ENCODE measurements at regions not wholly inside any gene's neighbourhood (a gene's known extent, or its start where the extent isn't known, plus 50 kb on each side); places are given as distances from the start of the nearest gene placed in this dataset.

- H3K9me3 ChIP-seq = no peaks in the 10 kb centered on the region
- H3K4me3 ChIP-seq = no peak overlapping the region
- H3K4me1 ChIP-seq = no peaks in the 10 kb centered on the region
- intact Hi-C loops (cut with DNase I) = no loop called here
- H3K27me3 ChIP-seq = no peaks in the 10 kb centered on the region
- no peak for TF ChIP-seq EP300 (IDR thresholded peaks at IDR 0.05)
- no peak for TF ChIP-seq CTCF (IDR thresholded peaks at IDR 0.05)
- TF ChIP-seq POLR2AphosphoS5 (IDR thresholded peaks at IDR 0.05) = no peak
- TF ChIP-seq POLR2A (IDR thresholded peaks at IDR 0.05; ENCODE audit: low read depth) = no peak
- no peak overlapping the region for H3K27ac ChIP-seq (replicated peaks in 1 of 4)
- DNase-seq (ENCODE audit: extremely low spot score) = no peak
- no peaks in the 10 kb centered on the region for H3K36me3 ChIP-seq
- WGBS = 37% methylated on average over 3 of the region's 3 CpGs
These were observed 138.3 kb downstream of the KCNJ2 start for GRCh38 chr17:70307430-70308225.

GRCh38 chr17:70308618-70309017 lies 139.3 kb downstream of the KCNJ2 start:
- H3K4me3 ChIP-seq = no peak overlapping the region
- no peaks in the 10 kb centered on the region for H3K36me3 ChIP-seq
- WGBS = 96% methylated on average over 2 of the region's 2 CpGs
- TF ChIP-seq POLR2A (IDR thresholded peaks at IDR 0.05; ENCODE audit: low read depth) (no peak), CTCF (IDR thresholded peaks at IDR 0.05) (no peak), POLR2AphosphoS5 (IDR thresholded peaks at IDR 0.05) (no peak), EP300 (IDR thresholded peaks at IDR 0.05) (no peak)
- H3K9me3 ChIP-seq = no peaks in the 10 kb centered on the region
- H3K27ac ChIP-seq (replicated peaks in 1 of 4) = no peak overlapping the region
- no peaks in the 10 kb centered on the region for H3K4me1 ChIP-seq
- intact Hi-C loops (cut with DNase I) = no loop called here
- H3K27me3 ChIP-seq = no peaks in the 10 kb centered on the region
- no peak for DNase-seq (ENCODE audit: extremely low spot score)

DNA sequence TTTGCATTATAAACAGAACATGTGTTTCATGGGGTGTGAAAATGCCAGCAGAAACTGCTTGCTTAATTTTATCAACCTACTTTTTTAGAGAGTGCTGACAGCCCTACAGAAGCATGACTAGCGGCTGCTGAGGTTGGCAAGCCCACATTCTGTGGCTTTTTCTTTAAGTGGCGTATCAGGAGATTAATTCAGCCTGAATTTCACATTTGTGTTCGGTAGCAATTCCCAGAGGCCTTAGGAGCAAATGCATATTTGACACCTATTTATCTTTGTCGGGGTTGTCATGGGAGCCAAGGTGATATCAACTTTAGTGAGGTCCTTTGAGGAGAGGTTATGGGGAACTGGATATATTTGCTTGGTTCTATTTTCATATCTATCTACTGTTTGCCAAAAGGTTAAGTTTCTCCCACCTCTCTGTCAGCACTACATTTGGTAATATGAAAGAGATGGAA lies 140.9 kb downstream of the KCNJ2 start:
- Histone ChIP-seq H3K4me3 (no peak overlapping the region), H3K27me3 (no peaks in the 10 kb centered on the region), H3K27ac (replicated peaks in 1 of 4) (no peak overlapping the region), H3K36me3 (no peaks in the 10 kb centered on the region), H3K4me1 (no peaks in the 10 kb centered on the region), H3K9me3 (no peaks in the 10 kb centered on the region)
- no peak for DNase-seq (ENCODE audit: extremely low spot score)
- 86% methylated on average over 4 of the region's 4 CpGs for WGBS
- TF ChIP-seq POLR2AphosphoS5 (IDR thresholded peaks at IDR 0.05) (no peak), POLR2A (IDR thresholded peaks at IDR 0.05; ENCODE audit: low read depth) (no peak), CTCF (IDR thresholded peaks at IDR 0.05) (no peak), EP300 (IDR thresholded peaks at IDR 0.05) (no peak)
- intact Hi-C loops (cut with DNase I) = no loop called here

DNA sequence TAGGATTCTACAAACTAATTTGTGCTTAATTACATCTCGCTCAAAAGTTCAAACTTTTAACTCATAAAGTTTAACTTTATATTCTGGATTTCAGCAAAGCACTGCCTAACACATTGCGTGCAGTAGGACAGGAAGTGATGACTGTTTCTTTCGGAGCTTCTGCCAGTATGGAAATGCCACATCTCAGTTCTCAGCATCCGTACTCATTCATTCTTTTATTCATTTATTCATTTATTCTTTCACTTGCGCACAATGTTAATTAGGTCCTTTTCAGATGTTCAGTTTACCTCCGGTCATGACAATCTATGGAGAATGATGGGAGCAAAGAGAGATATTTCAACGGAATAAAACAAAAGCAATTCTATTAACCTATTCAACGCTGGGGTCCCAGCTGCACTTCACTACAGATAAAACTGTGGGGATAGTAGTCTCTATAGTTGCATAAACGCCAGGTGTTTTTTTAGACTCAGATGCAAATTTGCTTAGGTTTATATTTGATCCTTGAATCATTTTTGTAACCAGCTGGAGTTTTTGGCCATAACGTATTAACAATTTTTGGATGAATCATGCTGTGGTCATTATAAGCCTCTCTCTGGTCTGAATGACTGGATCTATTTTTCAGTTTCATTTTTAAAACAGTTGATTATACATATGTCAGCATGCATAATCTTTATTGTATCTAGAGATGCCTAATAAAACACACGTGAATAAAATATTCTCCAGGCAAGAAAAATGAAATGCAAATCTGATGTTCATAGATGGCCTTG lies 143.9 kb downstream of the KCNJ2 start:
- no peaks in the 10 kb centered on the region for H3K9me3 ChIP-seq
- H3K27me3 ChIP-seq = no peaks in the 10 kb centered on the region
- intact Hi-C loops (cut with DNase I) = no loop called here
- no peak for TF ChIP-seq CTCF (IDR thresholded peaks at IDR 0.05)
- TF ChIP-seq POLR2AphosphoS5 (IDR thresholded peaks at IDR 0.05) = no peak
- no peak for TF ChIP-seq POLR2A (IDR thresholded peaks at IDR 0.05; ENCODE audit: low read depth)
- no peak for TF ChIP-seq EP300 (IDR thresholded peaks at IDR 0.05)
- H3K27ac ChIP-seq (replicated peaks in 1 of 4) = no peak overlapping the region
- no peaks in the 10 kb centered on the region for H3K36me3 ChIP-seq
- DNase-seq (ENCODE audit: extremely low spot score) = no peak
- no peak overlapping the region for H3K4me3 ChIP-seq
- 67% methylated on average over 11 of the region's 11 CpGs for WGBS
- H3K4me1 ChIP-seq = peaks cover 0 to 9% (median 0%) of the 10 kb centered on the region in 4 donors
